OCI-LY7 (cell line): ENCODE measurements at regions not wholly inside any gene's neighbourhood (a gene's known extent, or its start where the extent isn't known, plus 50 kb on each side); places are given as distances from the start of the nearest gene placed in this dataset.

ENCODE experiments used
- CTCF ChIP-seq: fragments of 200-600 bp; sonication (generic); conservative IDR thresholded peaks from 2 replicates; pipeline ENCODE4 v1.5.1; 2014; ENCODE audit warnings: mild to moderate bottlenecking, antibody characterized with exemption, low read length, moderate library complexity, mixed read lengths
- EZH2phosphoT487 ChIP-seq: fragments of 200-600 bp; sonication (generic); IDR thresholded peaks from 2 replicates; pipeline ENCODE4 v1.6.1; 2018; ENCODE audit warnings: low read depth, borderline replicate concordance, mild to moderate bottlenecking, mixed run types, antibody characterized with exemption, low read length, moderate library complexity, mixed read lengths

- TF ChIP-seq CTCF = no peak
- no peak for TF ChIP-seq EZH2phosphoT487
Observed at GRCh38 chr13:31891472-31891871, 140.1 kb upstream of the FRY start.
